B cell (primary cell): ENCODE measurements at regions not wholly inside any gene's neighbourhood (a gene's known extent, or its start where the extent isn't known, plus 50 kb on each side); places are given as distances from the start of the nearest gene placed in this dataset.

ENCODE experiments used
- ATAC-seq: fragments of 200-7000 bp; cut with Tn5 transposase; one replicate; pipeline ENCODE4 v1.10.0; 2021; ENCODE audit warnings: low read depth, mild to moderate bottlenecking, moderate number of reproducible peaks, moderate library complexity
- CTCF ChIA-PET: fragments of 350-600 bp; sonication (Branson Sonifier 250); formaldehyde crosslinking; loops from one replicate; lab custom pipeline; 2021; ENCODE audit warnings: antibody characterized with exemption, inconsistent platforms; lab: Charles Lee
- POLR2A ChIA-PET: fragments of 350-600 bp; sonication (Branson Sonifier 250); formaldehyde crosslinking; loops from one replicate; lab custom pipeline; 2021; ENCODE audit warnings: antibody characterized with exemption; lab: Charles Lee
- DNase-seq: peaks from one replicate; pipeline ENCODE4 v3.0.0; 2013
- H2AFZ ChIP-seq: 2 replicates; pipeline ENCODE4 v1.6.1; 2012; ENCODE audit warnings: mild to moderate bottlenecking, low read depth, low read length; ENCODE audit not compliant: insufficient read depth, poor library complexity, severe bottlenecking
- H3K27ac ChIP-seq, 2 donors: 1 replicate in 1 of 2; 2 replicates in 1 of 2; pipeline ENCODE4 v1.5.1; 2012 to 2013; ENCODE audit warnings: low read length in 2 of 2, mild to moderate bottlenecking in 2 of 2, moderate library complexity in 1 of 2
- H3K27me3 ChIP-seq, 4 experiments: fragments of 200-600 bp in 1 of 4; sonication (generic) in 1 of 4; replicated peaks in 1 of 4; 1 replicate in 2 of 4; 2 replicates in 2 of 4; pipeline versions ENCODE4 v1.6.1 to v1.7.0; 2013 to 2016; ENCODE audit warnings: low read length in 3 of 4, mild to moderate bottlenecking in 2 of 4, mixed read lengths in 1 of 4, moderate library complexity in 1 of 4; ENCODE audit not compliant: insufficient read depth in 4 of 4, control insufficient read depth in 3 of 4; ENCODE audit errors: control extremely low read depth in 1 of 4
- H3K36me3 ChIP-seq, 2 experiments: replicated peaks in 1 of 2; 1 replicate in 1 of 2; 2 replicates in 1 of 2; pipeline versions ENCODE4 v1.6.1 to v1.7.1; 2013; ENCODE audit warnings: low read length in 1 of 2; ENCODE audit not compliant: insufficient read depth in 2 of 2, control insufficient read depth in 1 of 2; ENCODE audit errors: control extremely low read depth in 1 of 2, extremely low read depth in 1 of 2
- H3K4me1 ChIP-seq, 2 donors: fragments of 200-600 bp in 1 of 2; sonication (generic) in 1 of 2; 1 replicate in 1 of 2; 2 replicates in 1 of 2; pipeline versions ENCODE4 v1.5.1 to v1.6.1; 2013 to 2017; ENCODE audit warnings: low read length in 2 of 2; ENCODE audit not compliant: control insufficient read depth in 2 of 2, insufficient read depth in 2 of 2
- H3K4me2 ChIP-seq: replicated peaks from 2 replicates; pipeline ENCODE3; 2012; ENCODE audit warnings: mild to moderate bottlenecking, low read depth, low read length; ENCODE audit not compliant: poor library complexity, severe bottlenecking
- H3K4me3 ChIP-seq, 5 experiments: fragments of 200-600 bp in 1 of 5; sonication (generic) in 1 of 5; 1 replicate in 3 of 5; 2 replicates in 2 of 5; pipeline versions ENCODE4 v1.5.1 to v1.7.0; 2011 to 2016; ENCODE audit warnings: low read length in 4 of 5, mild to moderate bottlenecking in 4 of 5, low read depth in 2 of 5, control low read depth in 1 of 5, moderate library complexity in 1 of 5; ENCODE audit not compliant: insufficient read depth in 1 of 5; ENCODE audit errors: control extremely low read depth in 1 of 5, extremely low read depth in 1 of 5
- H3K79me2 ChIP-seq: fragments of 200-600 bp; sonication (generic); one replicate; pipeline ENCODE4 v1.6.0; 2016; ENCODE audit warnings: low read length; ENCODE audit not compliant: control insufficient read depth, insufficient read depth
- H3K9ac ChIP-seq: fragments of 200-600 bp; sonication (generic); 2 replicates; pipeline ENCODE4 v1.6.1; 2017; ENCODE audit warnings: mild to moderate bottlenecking, low read length, moderate library complexity
- H3K9me3 ChIP-seq, 3 donors: one replicate each; pipeline versions ENCODE4 v1.6.1 to v1.7.1; 2013; ENCODE audit warnings: low read length in 2 of 3; ENCODE audit not compliant: control insufficient read depth in 2 of 3, insufficient read depth in 1 of 3; ENCODE audit errors: control extremely low read depth in 1 of 3
- H4K20me1 ChIP-seq: 2 replicates; pipeline ENCODE4 v1.6.0; 2012; ENCODE audit warnings: mild to moderate bottlenecking, low read length; ENCODE audit not compliant: insufficient read depth, control insufficient read depth, poor library complexity, severe bottlenecking
- H3K27ac Mint-ChIP-seq: one replicate; pipeline ENCODE4 v1.8.0; 2021; ENCODE audit warnings: mixed read lengths
- H3K27me3 Mint-ChIP-seq: one replicate; pipeline ENCODE4 v1.8.0; 2021; ENCODE audit warnings: mixed read lengths
- H3K4me1 Mint-ChIP-seq: one replicate; pipeline ENCODE4 v1.8.0; 2021; ENCODE audit warnings: mixed read lengths
- H3K4me3 Mint-ChIP-seq: one replicate; pipeline ENCODE4 v1.8.0; 2021; ENCODE audit warnings: mixed read lengths
- H3K9me3 Mint-ChIP-seq: one replicate; pipeline ENCODE4 v1.8.0; 2022; ENCODE audit warnings: mixed read lengths; ENCODE audit not compliant: insufficient read depth
- EZH2 ChIP-seq: IDR thresholded peaks from 2 replicates; pipeline ENCODE4 v1.6.1; 2012; ENCODE audit warnings: borderline replicate concordance, low read depth, mild to moderate bottlenecking, moderate library complexity, low read length; ENCODE audit not compliant: insufficient read depth, poor library complexity, severe bottlenecking
- WGBS: methylation state at CpG from one replicate; pipeline ENCODE4 v1.1.5; 2013; ENCODE audit warnings: missing lambda C conversion rate; ENCODE audit not compliant: insufficient coverage; 5-methylcytosine and 5-hydroxymethylcytosine counted together
- intact Hi-C: fragments of 100-400 bp; cut with micrococcal nuclease; formaldehyde crosslinking; loops from one replicate; pipeline ENCODE4 v1.10.0; 2022
- TF ChIP-seq, protein P1 (sequence below): fragments of 200-600 bp; IDR thresholded peaks from one replicate; pipeline ENCODE4 v1.8.0; 2022; ENCODE audit warnings: antibody characterized with exemption, mild to moderate bottlenecking

DNA sequence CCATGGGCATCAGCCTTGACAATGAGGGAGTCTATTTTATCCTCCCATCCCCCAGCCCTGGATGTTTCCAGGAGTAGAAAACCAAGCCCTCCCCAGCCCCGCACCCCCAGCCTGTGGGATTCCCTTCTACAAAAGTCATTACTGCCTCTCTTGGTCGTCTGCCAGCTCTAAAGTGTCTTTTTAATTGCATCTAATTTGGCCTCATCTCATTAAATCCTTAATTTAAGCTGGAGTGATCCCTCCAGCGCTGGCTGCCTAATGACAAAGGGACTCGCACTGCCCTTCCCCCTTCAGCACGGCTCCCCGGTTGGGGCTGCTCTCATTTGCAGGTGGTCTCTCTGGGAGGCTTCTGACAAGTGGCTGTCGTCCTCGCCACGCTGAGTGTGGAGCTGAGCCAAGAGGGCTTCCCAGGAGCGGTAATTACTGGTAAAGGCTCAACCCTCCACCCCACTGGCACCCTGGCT lies 107.9 kb upstream of the ALDH1B1 start:
- no peaks in the 10 kb centered on the region for H3K79me2 ChIP-seq
- H3K27me3 Mint-ChIP-seq, result no peaks in the 10 kb centered on the region
- no peak overlapping the region for H3K9ac ChIP-seq
- H3K27me3 ChIP-seq, result no peaks in the 10 kb centered on the region
- DNase-seq, result no peak
- ChIA-PET CTCF (no interaction called here), POLR2A (no interaction called here)
- no peaks in the 10 kb centered on the region for H3K9me3 ChIP-seq
- no peak overlapping the region for H3K27ac ChIP-seq
- WGBS, result 90% methylated on average over 9 of the region's 10 CpGs
- no peak overlapping the region for H3K4me3 Mint-ChIP-seq
- ATAC-seq, result no peak
- no peaks in the 10 kb centered on the region for H3K36me3 ChIP-seq
- no peaks in the 10 kb centered on the region for H3K9me3 Mint-ChIP-seq
- H3K4me3 ChIP-seq, result no peak overlapping the region
- H3K4me2 ChIP-seq, result no peak overlapping the region
- H4K20me1 ChIP-seq, result no peaks in the 10 kb centered on the region
- H3K4me1 Mint-ChIP-seq, result no peaks in the 10 kb centered on the region
- intact Hi-C loops, result no loop called here
- H2AFZ ChIP-seq, result no peak overlapping the region
- H3K27ac Mint-ChIP-seq, result no peak overlapping the region
- TF ChIP-seq, protein P1, sequence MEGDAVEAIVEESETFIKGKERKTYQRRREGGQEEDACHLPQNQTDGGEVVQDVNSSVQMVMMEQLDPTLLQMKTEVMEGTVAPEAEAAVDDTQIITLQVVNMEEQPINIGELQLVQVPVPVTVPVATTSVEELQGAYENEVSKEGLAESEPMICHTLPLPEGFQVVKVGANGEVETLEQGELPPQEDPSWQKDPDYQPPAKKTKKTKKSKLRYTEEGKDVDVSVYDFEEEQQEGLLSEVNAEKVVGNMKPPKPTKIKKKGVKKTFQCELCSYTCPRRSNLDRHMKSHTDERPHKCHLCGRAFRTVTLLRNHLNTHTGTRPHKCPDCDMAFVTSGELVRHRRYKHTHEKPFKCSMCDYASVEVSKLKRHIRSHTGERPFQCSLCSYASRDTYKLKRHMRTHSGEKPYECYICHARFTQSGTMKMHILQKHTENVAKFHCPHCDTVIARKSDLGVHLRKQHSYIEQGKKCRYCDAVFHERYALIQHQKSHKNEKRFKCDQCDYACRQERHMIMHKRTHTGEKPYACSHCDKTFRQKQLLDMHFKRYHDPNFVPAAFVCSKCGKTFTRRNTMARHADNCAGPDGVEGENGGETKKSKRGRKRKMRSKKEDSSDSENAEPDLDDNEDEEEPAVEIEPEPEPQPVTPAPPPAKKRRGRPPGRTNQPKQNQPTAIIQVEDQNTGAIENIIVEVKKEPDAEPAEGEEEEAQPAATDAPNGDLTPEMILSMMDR, result no peak
- TF ChIP-seq EZH2, result no peak
- H3K4me1 ChIP-seq, result no peaks in the 10 kb centered on the region

DNA sequence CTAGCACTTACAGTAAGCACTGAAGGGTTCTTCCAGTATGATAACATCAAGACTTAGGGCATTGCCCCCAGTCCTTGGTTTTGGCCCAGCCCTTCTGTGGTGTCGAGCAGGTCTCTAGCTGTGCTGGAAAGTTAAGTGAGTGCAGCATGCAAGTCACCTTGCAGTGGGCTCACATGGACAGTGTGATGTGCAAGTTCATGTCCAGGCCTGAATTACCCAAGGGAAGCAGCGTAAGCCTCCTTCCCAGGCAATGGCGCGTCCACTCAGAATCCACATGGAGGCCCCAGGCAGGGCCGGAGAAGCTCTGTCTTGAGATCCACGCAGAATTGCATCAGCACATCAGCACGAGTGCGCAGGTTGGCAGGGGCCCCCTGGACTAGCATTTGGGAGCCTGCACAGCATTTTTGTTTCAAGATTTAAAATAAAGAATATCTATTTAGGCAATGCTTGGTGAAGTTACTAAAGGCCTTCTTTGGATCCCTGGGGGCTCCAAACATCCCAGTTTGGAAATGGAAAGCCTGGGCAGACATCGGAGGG lies 108.4 kb upstream of the ALDH1B1 start:
- no peaks in the 10 kb centered on the region for H3K4me1 Mint-ChIP-seq
- Histone ChIP-seq H2AFZ (no peak overlapping the region), H3K4me1 (no peaks in the 10 kb centered on the region), H3K4me3 (no peak overlapping the region), H3K4me2 (no peak overlapping the region), H3K36me3 (no peaks in the 10 kb centered on the region), H4K20me1 (no peaks in the 10 kb centered on the region), H3K27me3 (no peaks in the 10 kb centered on the region), H3K9ac (no peak overlapping the region), H3K27ac (no peak overlapping the region), H3K9me3 (no peaks in the 10 kb centered on the region), H3K79me2 (no peaks in the 10 kb centered on the region)
- CTCF ChIA-PET, result no interaction called here
- POLR2A ChIA-PET, result no interaction called here
- H3K27ac Mint-ChIP-seq, result no peak overlapping the region
- DNase-seq (no peak), ATAC-seq (no peak)
- no peaks in the 10 kb centered on the region for H3K9me3 Mint-ChIP-seq
- no peak for TF ChIP-seq EZH2
- TF ChIP-seq, protein P1, result no peak
- no peaks in the 10 kb centered on the region for H3K27me3 Mint-ChIP-seq
- intact Hi-C loops, result no loop called here
- no peak overlapping the region for H3K4me3 Mint-ChIP-seq
- 82% methylated on average over 9 of the region's 9 CpGs for WGBS
